Mucosa of descending colon (tissue), 3 donors: ENCODE measurements at regions not wholly inside any gene's neighbourhood (a gene's known extent, or its start where the extent isn't known, plus 50 kb on each side); places are given as distances from the start of the nearest gene placed in this dataset.

ENCODE experiments used
- ATAC-seq: fragments of 200-7000 bp; cut with Tn5 transposase; one replicate; pipeline ENCODE4 v1.9.1; 2020; ENCODE audit warnings: mild to moderate bottlenecking, moderate library complexity
- DNase-seq, 3 donors: peaks; one replicate each; pipeline ENCODE4 v3.0.0-alpha.2; 2020
- H3K36me3 ChIP-seq: fragments of 200-600 bp; one replicate; pipeline ENCODE4 v1.8.0; 2021; ENCODE audit warnings: low read depth, mild to moderate bottlenecking
- H3K4me1 ChIP-seq: fragments of 200-600 bp; one replicate; pipeline ENCODE4 v1.8.0; 2021; ENCODE audit warnings: low read depth, mild to moderate bottlenecking
- H3K4me3 ChIP-seq: fragments of 200-600 bp; one replicate; pipeline ENCODE4 v1.8.0; 2021; ENCODE audit warnings: mild to moderate bottlenecking
- H3K9me3 ChIP-seq: fragments of 200-600 bp; one replicate; pipeline ENCODE4 v1.8.0; 2021; ENCODE audit warnings: mild to moderate bottlenecking
- intact Hi-C, 2 donors: fragments of 100-400 bp; cut with DNase I in 1 of 2; cut with micrococcal nuclease in 1 of 2; formaldehyde crosslinking; loops; one replicate each; pipeline versions ENCODE4 v1.11.0 to v1.11.1; 2022; cut with DNase I, micrococcal nuclease
- TF ChIP-seq, protein P1 (sequence below): fragments of 200-600 bp; IDR thresholded peaks from one replicate; pipeline ENCODE4 v1.8.0; 2022; ENCODE audit warnings: antibody characterized with exemption, mild to moderate bottlenecking
- donor health status: DM: no; HTN: no; CAD: no; lungs with moderate emphysema.
- donor health status: DM: no; HTN: no; CAD: no.
- donor health status: DM: no; HTN: yes; CAD: no.

DNA sequence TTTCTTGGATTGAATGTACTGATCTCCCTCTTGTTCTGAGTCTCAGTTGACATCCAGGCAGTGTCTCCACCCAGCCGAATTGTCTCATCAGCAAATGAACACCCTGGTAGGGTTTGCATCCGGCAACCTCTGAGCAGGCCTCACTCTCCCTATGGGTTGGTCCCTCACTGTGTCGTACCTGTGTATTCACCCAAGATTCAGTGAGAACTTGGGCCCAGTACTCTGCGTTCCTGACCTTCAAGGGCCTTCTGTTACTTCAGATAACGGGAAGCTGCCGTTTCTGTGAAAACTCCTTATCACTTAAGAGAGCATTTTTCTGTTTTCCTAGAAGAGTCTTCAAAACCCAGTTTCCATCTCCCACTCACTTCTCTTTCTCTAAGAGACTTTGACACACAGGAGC lies 915.6 kb downstream of the TBC1D22A start:
- DNase-seq: no peak
- H3K9me3 ChIP-seq: peaks cover 2% of the 10 kb centered on the region

DNA sequence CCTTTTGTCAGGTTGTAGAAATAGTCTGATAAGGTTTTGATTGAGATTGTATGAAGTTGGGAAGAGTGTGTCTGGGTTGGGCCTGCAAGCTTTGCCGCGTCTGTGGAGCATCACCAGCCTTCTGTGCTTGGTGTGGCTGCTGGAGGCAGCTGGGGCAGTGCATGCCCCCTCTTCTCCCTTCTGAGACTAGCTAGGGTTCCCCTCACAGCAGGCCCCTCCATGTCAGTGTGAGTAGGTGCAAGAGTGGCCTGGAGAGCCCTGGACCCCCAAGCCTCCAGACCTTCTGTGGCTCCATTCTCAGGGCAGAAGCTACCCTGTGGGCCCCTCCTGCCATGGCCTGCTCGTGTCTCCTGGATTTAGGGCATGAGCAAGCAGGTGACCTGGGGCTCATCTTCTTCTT lies 914.2 kb downstream of the TBC1D22A start:
- H3K4me3 ChIP-seq: no peak overlapping the region
- no peaks in the 10 kb centered on the region for H3K4me1 ChIP-seq
- no peak for DNase-seq
- ATAC-seq: no peak
- intact Hi-C loops: no loop called here
- H3K36me3 ChIP-seq: no peaks in the 10 kb centered on the region
- TF ChIP-seq, protein P1, sequence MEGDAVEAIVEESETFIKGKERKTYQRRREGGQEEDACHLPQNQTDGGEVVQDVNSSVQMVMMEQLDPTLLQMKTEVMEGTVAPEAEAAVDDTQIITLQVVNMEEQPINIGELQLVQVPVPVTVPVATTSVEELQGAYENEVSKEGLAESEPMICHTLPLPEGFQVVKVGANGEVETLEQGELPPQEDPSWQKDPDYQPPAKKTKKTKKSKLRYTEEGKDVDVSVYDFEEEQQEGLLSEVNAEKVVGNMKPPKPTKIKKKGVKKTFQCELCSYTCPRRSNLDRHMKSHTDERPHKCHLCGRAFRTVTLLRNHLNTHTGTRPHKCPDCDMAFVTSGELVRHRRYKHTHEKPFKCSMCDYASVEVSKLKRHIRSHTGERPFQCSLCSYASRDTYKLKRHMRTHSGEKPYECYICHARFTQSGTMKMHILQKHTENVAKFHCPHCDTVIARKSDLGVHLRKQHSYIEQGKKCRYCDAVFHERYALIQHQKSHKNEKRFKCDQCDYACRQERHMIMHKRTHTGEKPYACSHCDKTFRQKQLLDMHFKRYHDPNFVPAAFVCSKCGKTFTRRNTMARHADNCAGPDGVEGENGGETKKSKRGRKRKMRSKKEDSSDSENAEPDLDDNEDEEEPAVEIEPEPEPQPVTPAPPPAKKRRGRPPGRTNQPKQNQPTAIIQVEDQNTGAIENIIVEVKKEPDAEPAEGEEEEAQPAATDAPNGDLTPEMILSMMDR: no peak
- H3K9me3 ChIP-seq: no peaks in the 10 kb centered on the region

More for the DNA sequence above, 915.6 kb downstream of the TBC1D22A start:
- no peak for ATAC-seq
- intact Hi-C loops: no loop called here
- Histone ChIP-seq H3K36me3 (no peaks in the 10 kb centered on the region), H3K4me3 (no peak overlapping the region), H3K4me1 (no peaks in the 10 kb centered on the region)
- TF ChIP-seq, protein P1: no peak

DNA sequence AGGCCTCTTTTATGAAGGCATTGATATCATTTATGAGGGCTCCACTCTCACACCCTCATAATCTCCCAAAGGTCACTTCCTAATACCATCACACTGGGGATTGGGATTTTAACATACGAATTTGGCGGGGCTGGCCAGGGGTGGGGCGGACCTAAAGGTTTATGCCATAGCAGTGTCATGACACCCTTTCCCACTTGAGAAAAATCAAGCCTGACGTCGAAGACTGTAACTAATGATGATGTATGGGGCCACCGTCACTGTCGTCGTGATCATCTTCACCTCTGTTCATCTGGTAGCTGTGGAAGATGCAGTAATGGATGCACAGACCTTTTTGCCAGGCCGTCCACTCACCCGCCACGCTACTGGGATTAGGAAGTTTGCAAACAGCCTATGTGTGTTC lies 912.1 kb downstream of the TBC1D22A start:
- no peaks in the 10 kb centered on the region for H3K4me1 ChIP-seq
- TF ChIP-seq, protein P1: no peak
- no peak overlapping the region for H3K4me3 ChIP-seq
- no peaks in the 10 kb centered on the region for H3K9me3 ChIP-seq
- no peak for DNase-seq
- intact Hi-C loops: no loop called here
- no peaks in the 10 kb centered on the region for H3K36me3 ChIP-seq
- ATAC-seq: no peak

DNA sequence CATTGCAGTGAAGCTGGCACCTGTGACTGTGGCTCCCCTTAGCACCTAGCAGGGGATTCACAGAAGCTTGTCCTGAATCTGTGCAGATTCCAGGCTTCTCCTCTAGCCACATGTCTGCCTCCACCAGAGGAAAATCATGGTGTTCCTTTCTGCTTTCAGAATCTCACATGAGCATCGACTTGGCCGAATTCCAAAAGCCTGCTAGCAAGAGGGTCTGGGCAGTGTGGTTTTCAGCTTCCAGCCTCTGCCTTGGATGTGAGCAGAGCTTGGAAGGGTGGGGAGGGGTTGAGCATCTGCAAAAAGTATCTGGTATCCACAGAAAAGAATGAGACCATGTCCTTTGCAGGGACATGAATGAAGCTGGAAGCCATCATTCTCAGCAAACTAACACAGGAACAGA lies 911.1 kb downstream of the TBC1D22A start:
- Histone ChIP-seq H3K9me3 (no peaks in the 10 kb centered on the region), H3K4me1 (no peaks in the 10 kb centered on the region), H3K4me3 (no peak overlapping the region), H3K36me3 (no peaks in the 10 kb centered on the region)
- intact Hi-C loops: no loop called here
- TF ChIP-seq, protein P1: no peak
- ATAC-seq (no peak), DNase-seq (no peak)

DNA sequence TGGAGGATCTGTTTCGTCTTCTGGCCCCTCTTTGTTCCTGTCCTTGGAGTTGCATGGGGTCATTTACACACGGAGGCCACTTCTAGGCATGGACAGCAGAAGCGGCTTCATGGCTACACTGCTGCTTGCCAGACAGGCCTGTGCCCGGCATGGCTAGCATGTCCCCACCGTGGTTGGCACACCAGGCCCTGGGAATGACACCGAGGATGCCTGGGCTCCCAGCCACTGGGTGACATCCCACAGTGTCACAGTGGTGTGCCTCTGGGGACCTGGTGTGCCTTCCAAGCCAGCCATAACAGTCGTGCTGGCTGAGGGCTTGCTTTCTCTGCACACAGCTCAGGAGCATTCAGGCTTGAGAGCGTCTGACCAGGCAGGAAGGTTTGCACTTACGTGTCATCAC lies 910.1 kb downstream of the TBC1D22A start:
- Histone ChIP-seq H3K4me3 (no peak overlapping the region), H3K4me1 (no peaks in the 10 kb centered on the region), H3K36me3 (no peaks in the 10 kb centered on the region), H3K9me3 (no peaks in the 10 kb centered on the region)
- intact Hi-C loops: no loop called here
- DNase-seq: no peak
- ATAC-seq: no peak
- TF ChIP-seq, protein P1: no peak

DNA sequence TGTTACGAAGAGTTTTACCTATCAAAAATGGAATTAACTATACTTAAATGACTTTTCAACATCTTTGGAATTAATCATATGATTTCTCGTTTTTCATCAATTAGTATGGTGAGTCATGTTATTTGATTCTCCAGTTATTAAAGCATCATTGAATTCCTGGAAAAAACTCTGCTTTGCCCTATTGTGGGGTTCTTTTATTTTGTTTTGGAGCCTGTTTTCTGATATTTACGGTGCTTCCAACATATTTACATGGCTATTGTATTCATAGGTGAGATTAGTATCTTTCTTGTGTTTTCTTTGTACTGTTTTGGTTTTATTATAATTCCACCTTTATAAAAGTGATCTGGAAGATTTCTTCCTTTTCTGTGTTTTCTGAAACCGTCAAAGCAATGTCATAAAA lies 902.7 kb downstream of the TBC1D22A start:
- ATAC-seq (no peak), DNase-seq (no peak)
- TF ChIP-seq, protein P1: no peak
- Histone ChIP-seq H3K36me3 (no peaks in the 10 kb centered on the region), H3K4me3 (no peak overlapping the region), H3K4me1 (no peaks in the 10 kb centered on the region), H3K9me3 (no peaks in the 10 kb centered on the region)
- intact Hi-C loops: no loop called here
